Heart left ventricle (tissue), 16 donors: ENCODE measurements at regions not wholly inside any gene's neighbourhood (a gene's known extent, or its start where the extent isn't known, plus 50 kb on each side); places are given as distances from the start of the nearest gene placed in this dataset.
"Not testable (repeated sequence)": the region's sequence is repeated elsewhere in the genome, so short reads cannot be mapped to it uniquely, and the experiment has no call there.

Source experiments
- ATAC-seq, 4 donors: fragments of 200-7000 bp; cut with Tn5 transposase; one replicate each; pipeline ENCODE4 v1.9.1; 2020 to 2022; ENCODE audit warnings: moderate library complexity in 4 of 4, mild to moderate bottlenecking in 3 of 4, moderate number of reproducible peaks in 1 of 4
- DNase-seq, 5 donors: peaks; one replicate each; pipeline ENCODE4 v3.0.0-alpha.2; 2020
- H3K27ac ChIP-seq, 12 donors: fragments of 200-600 bp; sonication (generic) in 4 of 12; one replicate each; pipeline versions ENCODE4 v1.5.0 to v1.8.0; 2016 to 2022; ENCODE audit warnings: mild to moderate bottlenecking in 2 of 12
- H3K27me3 ChIP-seq, 9 donors: fragments of 200-600 bp; sonication (generic) in 2 of 9; one replicate each; pipeline versions ENCODE4 v1.5.1 to v1.8.0; 2016 to 2022; ENCODE audit warnings: mild to moderate bottlenecking in 3 of 9
- H3K36me3 ChIP-seq, 9 donors: fragments of 200-600 bp; sonication (generic) in 2 of 9; one replicate each; pipeline versions ENCODE4 v1.5.0 to v1.8.0; 2018 to 2022; ENCODE audit warnings: mild to moderate bottlenecking in 2 of 9
- H3K4me1 ChIP-seq, 12 donors: fragments of 200-600 bp; sonication (generic) in 4 of 12; one replicate each; pipeline versions ENCODE4 v1.5.0 to v1.8.0; 2016 to 2022; ENCODE audit warnings: mild to moderate bottlenecking in 3 of 12
- H3K4me3 ChIP-seq, 12 donors: fragments of 200-600 bp; sonication (generic) in 4 of 12; one replicate each; pipeline versions ENCODE4 v1.5.0 to v1.8.0; 2017 to 2022; ENCODE audit warnings: mild to moderate bottlenecking in 9 of 12, moderate library complexity in 4 of 12
- H3K9me3 ChIP-seq, 12 donors: fragments of 200-600 bp; sonication (generic) in 4 of 12; one replicate each; pipeline versions ENCODE4 v1.5.0 to v1.8.0; 2016 to 2022; ENCODE audit warnings: mild to moderate bottlenecking in 1 of 12
- CTCF ChIP-seq, 12 donors: fragments of 200-600 bp; sonication (generic) in 4 of 12; IDR thresholded peaks; one replicate each; pipeline versions ENCODE4 v1.5.0 to v1.8.0; 2018 to 2022; ENCODE audit warnings: antibody characterized with exemption in 12 of 12, mild to moderate bottlenecking in 5 of 12
- POLR2A ChIP-seq, 2 donors: fragments of 450-650 bp; IDR thresholded peaks; one replicate each; pipeline ENCODE4 v1.6.1; 2017; ENCODE audit warnings: antibody characterized with exemption in 2 of 2, mild to moderate bottlenecking in 2 of 2, moderate library complexity in 2 of 2
- WGBS, 4 donors: extraction: QIAGEN DNeasy Blood & Tissue Kit in 2 of 4; methylation state at CpG; one replicate each; pipeline versions ENCODE4 v1.1.5 to v1.1.7; 2013 to 2018; 5-methylcytosine and 5-hydroxymethylcytosine counted together
- intact Hi-C, 10 donors: fragments of 100-400 bp; cut with DNase I; formaldehyde crosslinking; loops; one replicate each; pipeline versions ENCODE4 v1.11.1 to v1.14.2; 2022
- donor health status: ischemic (EF 13 %, LVEDD 7.1; RV severe dilation, severe dysfunction).
- donor health status: healthy with polysubstance abuse.
- donor health status: DM: no; HTN: yes; CAD: no.
- donor health status: DM: no; HTN: no; CAD: no.
- donor health status: ischemic (EF 25% LVEDD 6.9; RV normal size, moderate dysfunction).
- donor health status: ischemic (EF 25% LVEDD 5.7; RV mildly dilated, moderate dysfunction).
- donor health status: healthy.
- donor health status: DM: yes; HTN: yes; CAD: no.
- donor health status: ischemic (EF 35%, LVEDD 5.7; RV mildly dilated, moderate dysfunction).
- donor health status: nonischemic (EF 11% LVEDD 7.7; RV severe dilation, severe dysfunction).
- donor health status: DM: yes; HTN: yes; CAD: no.
- donor health status: PGD.
- donor health status: ischemic (EF 29% LVEDD 5.4; RV normal size, mild dysfunction).
- donor health status: nonischemic (EF 23%, LVEDD 6.1; RV moderate dilation, normal function).

- H3K4me3 ChIP-seq, result no peak overlapping the region
- peaks cover 0 to 2% (median 0%) of the 10 kb centered on the region in 12 donors for H3K4me1 ChIP-seq
- peaks cover 0 to 10% (median 0%) of the 10 kb centered on the region in 9 donors for H3K27me3 ChIP-seq
- no peak for TF ChIP-seq CTCF (IDR thresholded peaks at IDR 0.05)
- TF ChIP-seq POLR2A (IDR thresholded peaks at IDR 0.05), result no peak
- 80 to 85% (median 84%) methylated on average over 8 of the region's 8 CpGs for WGBS, 4 donors
- ATAC-seq (no peak), DNase-seq (no peak)
- intact Hi-C loops, result loop anchor here in 6 of 10 donors (5.0 to 10.0 kb wide), 4 partner anchors 178 to 821 kb away; no protein-coding TSS in a partner anchor
- no peaks in the 10 kb centered on the region for H3K36me3 ChIP-seq
- H3K9me3 ChIP-seq, result no peaks in the 10 kb centered on the region
- H3K27ac ChIP-seq, result no peak overlapping the region
Observed at GRCh38 chr4:138865765-138866164, 149.8 kb upstream of the NOCT start.

GRCh38 chr4:138864961-138865720, 150.4 kb upstream of the NOCT start:
- Histone ChIP-seq H3K4me1 (no peaks in the 10 kb centered on the region), H3K9me3 (no peaks in the 10 kb centered on the region), H3K36me3 (no peaks in the 10 kb centered on the region), H3K27me3 (peaks cover 0 to 10% (median 0%) of the 10 kb centered on the region in 9 donors), H3K4me3 (no peak overlapping the region), H3K27ac (no peak overlapping the region)
- WGBS, 4 donors, result 45 to 67% (median 48%) methylated on average over 5 to 10 of the region's 10 CpGs
- DNase-seq, result no peak
- no peak for TF ChIP-seq CTCF (IDR thresholded peaks at IDR 0.05)
- no peak for TF ChIP-seq POLR2A (IDR thresholded peaks at IDR 0.05)
- intact Hi-C loops, result loop anchor here in 6 of 10 donors (5.0 to 10.0 kb wide), 4 partner anchors 178 to 820 kb away; no protein-coding TSS in a partner anchor
- no peak for ATAC-seq

GRCh38 chr4:138863160-138863559, 152.4 kb upstream of the NOCT start:
- Histone ChIP-seq H3K27ac (no peak overlapping the region), H3K36me3 (no peaks in the 10 kb centered on the region), H3K27me3 (peaks cover 0 to 10% (median 0%) of the 10 kb centered on the region in 9 donors), H3K9me3 (no peaks in the 10 kb centered on the region), H3K4me1 (no peaks in the 10 kb centered on the region), H3K4me3 (no peak overlapping the region)
- WGBS, 4 donors, result 81 to 83% (median 82%) methylated on average over 4 of the region's 4 CpGs
- TF ChIP-seq POLR2A (IDR thresholded peaks at IDR 0.05) (no peak), CTCF (IDR thresholded peaks at IDR 0.05) (no peak)
- ATAC-seq, result no peak
- intact Hi-C loops, result loop anchor here in 3 of 10 donors (10.0 kb wide), 2 partner anchors 178 to 818 kb away; no protein-coding TSS in a partner anchor
- DNase-seq, result no peak

- ATAC-seq (no peak), DNase-seq (no peak)
- peaks cover 0 to 5% (median 0%) of the 10 kb centered on the region in 9 donors for H3K27me3 ChIP-seq
- intact Hi-C loops, result loop anchor here in 3 of 10 donors (10.0 kb wide), 2 partner anchors 176 to 816 kb away; no protein-coding TSS in a partner anchor
- H3K4me3 ChIP-seq, result no peak overlapping the region
- no peak overlapping the region for H3K27ac ChIP-seq
- TF ChIP-seq POLR2A (IDR thresholded peaks at IDR 0.05) (no peak), CTCF (IDR thresholded peaks at IDR 0.05) (no peak)
- no peaks in the 10 kb centered on the region for H3K9me3 ChIP-seq
- H3K36me3 ChIP-seq, result no peaks in the 10 kb centered on the region
- WGBS, 4 donors, result 76 to 82% (median 80%) methylated on average over 5 of the region's 5 CpGs
- H3K4me1 ChIP-seq, result no peaks in the 10 kb centered on the region
Observed at GRCh38 chr4:138861135-138861534, 154.4 kb upstream of the NOCT start.

- not testable (repeated sequence) for DNase-seq, H3K36me3 ChIP-seq, H3K27me3 ChIP-seq, H3K4me1 ChIP-seq, H3K9me3 ChIP-seq, ATAC-seq, H3K4me3 ChIP-seq, H3K27ac ChIP-seq
- intact Hi-C loops, result loop anchor here in 3 of 10 donors (10.0 kb wide), 2 partner anchors 176 to 816 kb away; no protein-coding TSS in a partner anchor
- 89 to 100% (median 95%) methylated on average over 1 of the region's 1 CpG for WGBS, 4 donors
Observed at GRCh38 chr4:138860357-138860756, 155.2 kb upstream of the NOCT start.
